Stimulated activated CD4-positive, alpha-beta T cell treated with anti-CD3 and anti-CD28 coated beads, TNF-alpha, amount 100 ng/mL, for 48 hours (primary cell): ENCODE measurements at regions not wholly inside any gene's neighbourhood (a gene's known extent, or its start where the extent isn't known, plus 50 kb on each side); places are given as distances from the start of the nearest gene placed in this dataset.

Source experiments
- DNase-seq, 3 donors: peaks; one replicate each; pipeline ENCODE4 v3.0.0-alpha.2; 2020; ENCODE audit warnings: low read depth in 3 of 3

DNA sequence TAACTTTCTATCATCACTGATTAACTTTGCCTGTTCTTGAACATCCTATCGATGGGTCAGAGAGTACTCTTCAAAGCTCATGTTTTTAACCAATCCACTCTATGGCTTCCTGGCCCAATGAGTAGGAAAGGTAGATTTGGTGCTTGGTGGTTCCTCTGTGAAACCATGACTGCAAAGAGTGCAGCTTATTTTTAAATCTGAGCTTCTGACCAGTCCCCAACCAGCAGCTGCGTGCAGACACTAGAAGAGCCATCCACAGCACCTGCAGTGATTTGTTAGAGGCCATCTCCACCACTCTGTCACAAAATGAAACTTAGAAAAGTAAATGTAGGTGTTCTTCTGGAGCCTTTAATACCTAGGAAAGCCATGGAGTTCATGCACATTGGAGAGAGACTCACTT, 107.3 kb upstream of the WWC1 start:
- DNase-seq: no peak

DNA sequence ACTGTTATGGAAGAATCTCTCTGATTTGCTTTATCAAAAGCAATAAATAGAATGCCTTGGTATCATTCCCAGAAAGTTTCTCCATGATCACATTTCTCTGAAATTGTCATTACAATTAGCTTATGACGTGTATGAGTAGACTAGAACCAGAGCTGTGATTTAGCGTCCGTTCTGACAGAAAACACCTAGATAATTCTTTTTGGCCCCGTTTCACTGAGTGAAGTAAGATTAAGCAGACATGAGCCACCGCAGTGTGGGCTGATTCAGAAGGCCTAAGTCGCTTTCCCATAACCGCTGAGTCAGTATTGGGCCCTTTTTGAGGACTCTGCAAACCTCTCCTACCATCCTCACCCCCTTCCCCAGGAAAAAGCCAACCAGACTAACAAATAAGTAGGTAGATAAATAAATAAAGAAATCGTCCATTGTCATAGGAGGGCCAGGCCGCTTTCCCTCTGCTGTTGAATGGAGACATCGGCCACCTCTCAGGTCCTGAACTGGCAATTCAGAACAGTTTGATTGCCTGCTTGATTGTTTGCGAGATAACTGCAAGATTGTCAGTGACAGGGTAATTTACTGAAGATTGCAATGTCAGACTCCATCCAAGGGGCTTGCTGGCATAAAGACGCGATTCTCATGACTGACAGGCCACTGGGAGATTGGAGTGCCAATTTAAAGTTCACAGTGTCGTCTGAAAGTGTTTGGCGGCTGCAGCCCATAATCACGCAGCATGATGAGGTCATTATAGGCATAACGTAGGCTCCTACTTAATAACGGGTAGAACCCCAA, 105.0 kb upstream of the WWC1 start:
- DNase-seq: no peak

DNA sequence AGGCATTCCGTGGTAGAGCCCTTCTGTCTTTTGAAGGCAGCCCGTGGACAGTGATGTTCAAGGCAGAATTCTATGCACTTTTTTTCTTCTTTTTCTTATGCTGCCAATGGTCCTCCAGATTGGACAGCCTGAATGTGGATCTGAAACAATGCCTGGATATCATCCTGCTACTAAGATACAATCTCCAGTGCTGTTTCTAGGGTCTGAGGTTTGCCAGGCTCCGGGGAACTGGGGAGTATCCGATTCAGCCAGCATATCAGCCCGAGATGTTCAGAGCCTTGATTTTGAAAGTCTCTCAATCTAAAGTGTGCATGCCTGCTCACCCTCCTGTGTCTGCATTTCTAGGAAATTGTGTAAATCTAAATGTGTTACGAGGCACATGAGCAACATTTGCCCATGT, 103.8 kb upstream of the WWC1 start:
- no peak for DNase-seq

DNA sequence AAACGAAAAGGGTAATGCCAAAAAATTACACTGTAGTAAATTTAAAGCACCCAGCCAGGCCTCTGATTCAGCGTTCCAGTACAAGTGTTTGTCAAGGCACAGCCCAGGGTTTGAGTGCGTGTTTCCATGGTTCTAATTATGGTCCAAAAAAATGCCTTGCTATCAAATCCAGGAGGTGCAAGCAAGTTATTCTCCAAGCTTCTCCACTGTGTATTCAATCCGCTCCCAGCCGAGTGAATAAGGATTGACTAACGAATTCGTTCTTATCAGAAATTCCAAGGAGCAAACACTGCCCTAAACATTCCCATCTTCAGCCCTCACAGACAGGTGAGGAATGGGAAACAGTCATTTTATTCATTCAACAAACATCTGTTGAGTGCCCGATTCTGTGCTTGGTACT, 103.3 kb upstream of the WWC1 start:
- no peak for DNase-seq

DNA sequence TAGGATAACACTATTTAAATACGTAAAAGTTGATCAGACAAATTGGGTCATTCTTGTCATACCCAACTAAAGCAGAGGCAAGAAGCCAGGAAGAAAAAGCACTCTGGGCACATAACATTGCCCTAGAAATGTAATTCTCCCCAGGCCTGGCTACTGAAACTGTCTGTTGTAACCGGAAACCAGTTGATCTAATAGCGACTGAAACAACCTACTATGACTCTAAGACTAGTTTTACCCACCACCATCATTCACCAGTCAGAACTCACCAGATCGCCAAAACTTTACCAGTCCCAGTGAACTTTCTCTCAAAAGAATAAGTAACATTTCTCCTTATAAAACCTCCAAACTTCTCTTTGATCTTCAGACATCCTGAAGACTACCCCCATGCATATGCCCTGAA, 99.3 kb upstream of the WWC1 start:
- no peak for DNase-seq

DNA sequence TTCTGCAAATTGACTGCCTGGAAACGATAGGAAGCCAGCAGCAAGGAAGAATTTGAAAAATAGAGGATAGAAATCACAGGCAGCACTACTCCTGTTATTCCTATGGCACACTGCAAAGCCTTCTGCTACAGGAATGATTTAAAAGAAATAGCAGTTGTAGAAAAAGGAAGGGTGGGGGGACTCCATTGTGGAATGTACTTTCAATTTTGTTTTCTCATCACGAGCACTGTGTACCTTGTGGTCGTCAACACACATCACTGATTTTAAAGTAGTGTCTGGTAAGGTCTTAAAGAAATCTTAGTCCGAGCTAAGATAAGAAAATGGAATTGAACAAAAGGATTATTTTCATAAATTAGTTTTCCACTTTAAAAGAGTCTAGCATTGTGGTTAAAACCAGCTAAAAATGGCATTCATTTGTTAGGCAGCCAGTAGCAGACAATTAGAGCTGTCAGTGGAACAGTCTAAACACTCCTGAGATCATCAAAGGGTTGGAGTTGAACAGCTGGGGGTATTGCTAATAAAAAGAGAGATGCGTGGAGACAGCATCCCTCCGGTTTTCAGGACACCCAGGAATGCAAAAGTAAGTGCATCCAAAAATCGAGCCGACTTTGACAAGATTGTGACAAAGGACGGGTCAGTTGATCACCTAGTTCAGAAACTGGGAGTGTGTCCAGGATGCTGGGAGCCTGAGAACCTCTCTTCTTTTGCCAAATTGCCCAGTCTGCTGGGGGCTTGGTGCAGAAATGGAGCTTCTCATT, 97.8 kb upstream of the WWC1 start:
- no peak for DNase-seq

DNA sequence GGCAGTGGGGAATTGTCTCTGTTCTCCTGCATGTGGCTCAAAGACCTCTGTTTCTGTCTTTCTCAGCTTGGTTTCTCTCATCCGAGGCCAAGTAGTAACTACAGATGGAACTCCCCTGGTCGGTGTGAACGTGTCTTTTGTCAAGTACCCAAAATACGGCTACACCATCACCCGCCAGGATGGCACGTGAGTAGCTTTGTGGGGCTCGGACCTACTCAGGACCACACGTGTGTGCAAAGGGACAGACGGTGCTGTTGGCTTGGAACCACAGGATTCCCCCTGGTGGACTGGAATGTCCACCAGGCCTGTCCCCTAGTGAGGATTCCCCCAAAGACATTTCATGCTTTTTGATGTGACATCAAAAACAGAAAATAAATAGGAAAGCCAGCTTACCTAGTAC, 96.3 kb upstream of the WWC1 start:
- no peak for DNase-seq

DNA sequence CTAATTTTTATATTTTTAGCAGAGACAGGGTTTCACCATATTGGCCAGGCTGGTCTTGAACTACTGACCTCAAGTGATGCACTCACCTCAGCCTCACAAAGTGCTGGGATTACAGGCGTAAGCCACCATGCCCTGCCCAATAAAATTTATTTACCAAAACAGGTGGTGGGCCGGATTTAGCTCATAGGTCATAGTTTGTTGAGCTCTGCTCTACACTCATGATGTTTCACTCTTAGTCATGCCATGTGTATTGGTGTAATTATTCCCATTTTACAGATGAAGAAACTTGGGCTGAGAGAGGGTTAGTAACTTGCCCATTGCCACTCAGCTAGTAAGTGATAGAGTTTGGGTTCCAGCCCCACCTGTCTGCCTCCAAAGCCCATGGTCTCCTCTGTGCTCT, 93.1 kb upstream of the WWC1 start:
- DNase-seq: no peak

DNA sequence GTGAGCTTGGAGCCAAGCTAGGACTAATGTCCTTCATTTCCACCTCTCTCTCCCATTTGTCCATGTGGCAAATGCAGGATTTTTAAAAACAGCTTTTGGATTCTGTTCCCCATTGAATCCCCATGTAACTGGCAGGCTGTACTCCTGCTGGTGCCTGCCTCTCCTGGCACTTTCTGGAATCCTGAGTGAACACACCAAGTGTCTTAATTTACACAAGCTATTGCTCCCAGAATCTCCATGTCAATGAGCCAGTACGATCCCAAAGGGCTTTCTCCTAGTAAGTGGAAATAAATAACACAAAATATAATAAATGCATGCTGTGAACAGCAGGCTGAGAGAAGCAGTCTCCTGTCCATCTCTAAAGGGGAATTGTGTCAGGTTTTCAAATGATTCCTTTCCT, 88.4 kb upstream of the WWC1 start:
- no peak for DNase-seq

DNA sequence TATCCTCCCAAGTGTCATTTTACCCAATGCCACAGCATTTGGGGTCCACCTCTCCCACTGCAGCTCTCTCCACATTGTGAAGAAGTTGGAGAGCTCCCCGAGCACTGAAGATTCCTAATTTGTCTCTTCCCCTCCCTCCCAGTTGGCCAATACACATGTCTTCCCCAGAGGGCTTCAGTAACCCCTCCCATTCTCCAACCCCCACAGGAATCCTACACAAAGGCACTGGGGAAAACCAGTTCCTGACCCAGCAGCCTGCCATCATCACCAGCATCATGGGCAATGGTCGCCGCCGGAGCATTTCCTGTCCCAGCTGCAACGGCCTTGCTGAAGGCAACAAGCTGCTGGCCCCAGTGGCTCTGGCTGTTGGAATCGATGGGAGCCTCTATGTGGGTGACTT, 87.3 kb upstream of the WWC1 start:
- no peak for DNase-seq

DNA sequence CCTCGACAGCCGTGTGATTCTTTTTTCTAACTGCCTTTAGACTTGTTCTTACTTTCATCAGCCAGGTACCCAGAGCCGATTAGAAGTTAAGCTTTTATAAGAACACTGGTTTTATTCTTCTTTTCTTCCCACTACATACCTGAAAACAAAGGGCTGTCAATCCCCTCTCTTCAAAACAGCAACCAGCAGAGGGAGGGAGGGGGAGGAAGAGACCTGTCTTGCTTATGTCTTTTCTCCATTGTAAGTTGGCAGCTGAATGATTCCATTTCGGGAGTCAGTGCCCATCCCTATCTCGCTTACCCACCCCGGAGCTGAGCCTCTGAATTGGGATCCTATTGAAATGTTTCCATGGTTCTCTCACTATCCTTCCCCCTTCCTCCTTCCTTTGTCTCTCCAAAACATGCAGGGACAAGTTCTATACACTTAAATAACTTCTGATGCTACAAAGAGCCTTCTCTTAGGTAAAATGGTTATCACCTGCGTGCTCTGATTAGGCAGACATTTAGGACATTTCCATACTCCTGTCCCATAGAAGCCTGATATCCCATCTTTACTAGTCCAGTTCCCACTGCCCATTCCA, 83.9 kb upstream of the WWC1 start:
- DNase-seq: no peak

DNA sequence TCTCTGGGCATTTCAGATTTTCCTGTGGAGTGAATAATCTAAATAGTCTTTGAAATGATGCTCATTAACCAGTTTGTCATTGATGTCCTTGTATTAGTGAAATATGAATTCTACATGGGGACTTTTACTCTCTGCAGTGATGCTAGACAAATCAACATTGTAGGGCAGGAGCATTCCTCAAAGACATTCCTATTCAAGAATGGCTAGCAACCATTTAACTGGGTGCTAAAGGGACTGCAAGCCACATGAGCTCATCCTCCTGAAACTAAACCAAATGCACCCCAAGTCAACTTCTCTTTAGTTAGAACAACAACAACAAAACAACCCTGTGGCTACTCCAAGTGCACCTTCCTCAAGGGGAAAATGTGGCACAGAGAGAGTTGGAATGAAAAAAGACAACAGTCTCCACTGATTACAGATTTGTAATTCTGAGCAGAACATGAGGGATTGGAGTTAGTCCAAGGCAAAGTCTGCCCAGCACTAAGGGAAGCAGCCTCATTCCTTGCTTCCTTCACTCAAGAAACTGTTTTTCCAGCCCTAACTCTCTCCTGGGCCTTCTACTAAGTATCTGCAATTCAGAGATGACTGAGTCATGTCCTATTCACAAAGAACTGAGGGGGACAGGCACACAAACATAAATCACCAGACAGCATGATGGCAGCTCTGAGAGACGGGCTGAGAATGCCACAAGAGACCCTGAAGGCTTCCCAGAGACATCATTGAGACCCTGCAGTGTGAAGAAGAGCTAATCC, 82.0 kb upstream of the WWC1 start:
- no peak for DNase-seq

DNA sequence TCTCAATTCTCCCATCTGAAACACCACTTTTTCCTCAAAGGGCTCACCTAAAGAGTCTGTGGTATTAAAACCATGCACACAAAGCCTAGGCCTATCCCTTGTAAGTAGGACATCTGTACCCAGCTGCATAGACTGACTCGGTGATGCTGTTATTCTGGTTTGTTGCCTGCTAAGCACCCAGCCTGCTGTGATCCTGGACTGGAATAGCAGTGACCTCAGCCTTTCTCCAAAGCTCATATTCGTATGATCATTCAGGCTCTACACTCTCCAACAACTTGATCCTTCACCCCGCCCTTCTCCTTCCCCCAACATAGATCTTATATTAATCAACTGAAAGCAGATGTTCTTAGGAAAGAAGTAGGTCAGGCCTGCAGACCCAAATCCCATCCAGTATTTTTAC, 81.4 kb upstream of the WWC1 start:
- no peak for DNase-seq

DNA sequence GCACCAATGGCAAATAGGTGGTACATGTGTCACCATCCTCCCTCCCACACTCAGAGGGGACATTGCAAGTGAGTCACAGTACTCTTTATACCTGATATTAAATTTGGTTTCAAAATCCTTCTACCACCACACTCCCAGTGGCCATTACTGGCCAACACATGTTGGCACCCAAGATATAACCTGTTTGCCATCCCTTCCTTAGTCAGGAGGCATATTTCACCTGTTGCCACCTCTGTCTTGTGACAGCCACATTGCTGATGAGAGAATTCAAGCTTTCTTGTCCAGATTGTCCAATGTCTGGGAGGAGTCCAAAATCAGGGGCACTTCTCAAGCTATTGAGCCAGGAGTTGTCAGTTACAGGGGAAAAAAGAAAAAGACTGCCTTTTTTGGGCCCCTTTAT, 80.2 kb upstream of the WWC1 start:
- DNase-seq: no peak

DNA sequence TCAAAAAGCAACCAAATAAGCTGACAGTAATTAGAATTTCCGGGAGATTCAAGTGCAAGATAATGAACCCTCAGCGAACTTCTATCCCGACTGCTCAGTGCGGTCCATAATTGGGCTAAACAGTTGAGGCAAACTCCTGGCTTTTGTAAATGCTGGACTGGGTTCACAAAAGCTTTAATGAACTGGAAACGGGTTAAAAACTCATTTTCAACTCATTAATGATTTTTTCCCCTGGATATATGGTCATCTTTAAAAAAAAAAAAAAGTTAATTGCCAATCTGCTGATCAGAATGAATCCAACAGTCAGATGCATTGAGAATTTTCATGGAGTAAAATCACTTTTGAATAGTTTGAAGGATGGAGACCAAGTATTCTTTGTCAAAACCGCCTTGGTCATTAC, 79.5 kb upstream of the WWC1 start:
- no peak for DNase-seq

DNA sequence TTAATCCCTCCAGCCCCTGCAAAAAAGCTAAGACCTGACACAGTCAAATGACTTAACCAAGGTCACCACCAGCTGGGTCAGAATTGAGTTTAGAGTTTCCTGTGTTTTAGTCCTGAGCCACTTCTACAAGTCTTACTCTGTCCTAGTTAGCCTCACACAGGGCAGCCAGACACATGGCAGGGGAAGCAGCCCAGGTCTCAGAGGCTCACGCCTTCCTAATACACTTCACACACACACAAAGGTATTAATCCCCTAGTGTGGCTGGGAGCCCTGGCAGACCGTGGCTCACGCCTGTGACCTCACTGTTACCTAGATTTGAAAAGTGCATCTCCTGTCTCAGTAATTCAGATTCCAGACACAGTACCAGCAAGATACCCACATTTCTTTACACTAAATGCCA, 77.4 kb upstream of the WWC1 start:
- DNase-seq: no peak

DNA sequence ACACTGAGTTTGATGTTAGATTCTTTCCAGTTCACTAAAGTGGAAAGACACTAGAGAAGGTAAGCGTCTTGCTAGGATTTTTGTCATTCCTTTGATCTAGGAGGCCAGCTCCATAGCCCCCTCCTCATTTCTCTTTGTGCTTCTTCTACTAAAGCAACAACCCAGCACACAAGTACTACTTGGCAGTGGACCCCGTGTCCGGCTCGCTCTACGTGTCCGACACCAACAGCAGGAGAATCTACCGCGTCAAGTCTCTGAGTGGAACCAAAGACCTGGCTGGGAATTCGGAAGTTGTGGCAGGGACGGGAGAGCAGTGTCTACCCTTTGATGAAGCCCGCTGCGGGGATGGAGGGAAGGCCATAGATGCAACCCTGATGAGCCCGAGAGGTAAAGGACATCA, 76.6 kb upstream of the WWC1 start:
- no peak for DNase-seq

DNA sequence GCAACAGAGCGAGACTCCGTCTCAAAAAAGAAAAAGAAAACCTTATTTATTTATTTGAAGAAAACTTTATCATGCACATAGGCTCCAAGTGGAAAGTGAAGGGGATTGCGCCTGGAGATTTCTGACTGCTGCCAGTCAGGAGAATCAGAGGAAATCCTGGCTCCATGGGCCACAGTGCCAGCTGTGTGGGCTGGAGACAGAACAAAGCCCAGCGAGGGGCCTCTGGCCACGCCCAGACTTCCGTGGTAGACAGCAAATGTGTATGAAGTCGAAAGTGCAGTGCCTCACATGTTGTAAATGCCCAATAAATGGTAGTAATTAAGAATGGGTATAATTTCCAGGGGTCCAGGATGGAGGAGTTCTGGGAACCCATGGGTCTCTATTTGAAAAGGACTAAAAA, 75.8 kb upstream of the WWC1 start:
- no peak for DNase-seq

DNA sequence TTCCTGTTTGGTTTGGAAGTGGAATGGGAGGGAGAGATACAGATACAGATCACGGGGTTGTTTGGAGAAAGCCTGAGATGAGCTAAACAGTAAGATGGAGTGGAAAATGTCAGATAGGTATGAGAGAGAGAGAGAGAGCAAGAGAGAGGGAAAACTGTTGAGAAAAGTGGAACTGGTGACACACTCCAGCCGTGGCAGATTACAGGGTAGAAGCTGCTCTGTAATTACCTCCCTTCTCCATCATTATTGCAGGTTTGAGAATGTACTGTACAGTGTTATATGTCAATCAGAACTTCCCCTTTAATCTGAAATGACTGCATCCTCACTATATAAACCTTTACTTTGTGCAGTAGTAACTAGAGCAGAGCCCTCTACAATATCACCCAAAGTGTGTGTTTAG, 74.5 kb upstream of the WWC1 start:
- DNase-seq: no peak

DNA sequence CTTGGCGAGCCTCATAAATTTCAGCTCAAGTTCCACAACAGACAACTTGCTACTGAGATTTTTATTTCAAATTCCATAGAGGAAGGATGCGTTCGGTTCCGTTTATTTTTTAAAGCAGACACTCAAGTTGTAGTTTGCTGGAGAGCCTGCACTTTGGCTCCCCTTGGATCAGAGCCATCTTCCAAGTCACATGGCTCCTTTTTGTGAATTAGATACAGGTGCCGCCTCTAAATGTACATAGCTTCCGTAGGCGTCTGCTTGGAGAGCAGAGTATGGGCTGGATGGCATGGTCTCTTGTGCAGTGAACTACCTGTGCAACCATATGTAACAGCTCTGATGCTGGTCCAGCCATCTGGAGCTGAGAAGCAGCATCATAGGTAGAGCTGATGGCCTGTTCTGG, 73.9 kb upstream of the WWC1 start:
- DNase-seq: no peak

DNA sequence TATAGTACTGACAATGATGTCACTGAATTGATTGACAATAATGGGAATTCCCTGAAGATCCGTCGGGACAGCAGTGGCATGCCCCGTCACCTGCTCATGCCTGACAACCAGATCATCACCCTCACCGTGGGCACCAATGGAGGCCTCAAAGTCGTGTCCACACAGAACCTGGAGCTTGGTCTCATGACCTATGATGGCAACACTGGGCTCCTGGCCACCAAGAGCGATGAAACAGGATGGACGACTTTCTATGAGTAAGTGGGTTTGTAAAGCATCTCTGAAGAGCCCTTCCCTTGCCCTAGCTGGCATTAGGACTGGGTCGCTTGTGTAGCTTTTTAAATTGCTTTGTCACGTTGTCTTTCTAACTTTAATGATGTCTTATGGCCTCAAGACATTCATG, 72.7 kb upstream of the WWC1 start:
- no peak for DNase-seq
